ENCODE measurements at regions not wholly inside any gene's neighbourhood (a gene's known extent, or its start where the extent isn't known, plus 50 kb on each side); places are given as distances from the start of the nearest gene placed in this dataset.

- no peaks in the 10 kb centered on the region for H3K27me3 ChIP-seq (ENCODE audit: control insufficient read depth in 2 of 2, insufficient read depth in 2 of 2, low read length in 2 of 2)
- H3K9me3 ChIP-seq (ENCODE audit: control insufficient read depth in 2 of 3, low read length in 3 of 3) = no peaks in the 10 kb centered on the region
- peaks cover 0 to 6% (median 0%) of the 10 kb centered on the region in 11 donors for H3K9me3 Mint-ChIP-seq
- no peaks in the 10 kb centered on the region for H3K27me3 Mint-ChIP-seq
- POLR2A ChIA-PET = no interaction called here
- CTCF ChIA-PET = no interaction called here
- H3K4me1 Mint-ChIP-seq = no peaks in the 10 kb centered on the region
- H3K4me3 ChIP-seq (ENCODE audit: low read length) = no peak overlapping the region
- intact Hi-C loops (cut with micrococcal nuclease) = no loop called here
- no peaks in the 10 kb centered on the region for H3K4me1 ChIP-seq (ENCODE audit: control insufficient read depth in 2 of 2, insufficient read depth in 2 of 2, low read length in 2 of 2)
- H3K27ac Mint-ChIP-seq = no peak overlapping the region
- no peak overlapping the region for H3K27ac ChIP-seq (ENCODE audit: low read depth, low read length)
- H3K4me3 Mint-ChIP-seq = no peak overlapping the region
- ATAC-seq = no peak
- no peaks in the 10 kb centered on the region for H3K36me3 ChIP-seq (ENCODE audit: control insufficient read depth in 2 of 3, insufficient read depth in 3 of 3, low read length in 3 of 3)
- no peaks in the 10 kb centered on the region for H3K36me3 Mint-ChIP-seq
- no peak for DNase-seq
Observed at GRCh38 chr12:60333461-60333860, 737.6 kb downstream of the SLC16A7 start.

DNA sequence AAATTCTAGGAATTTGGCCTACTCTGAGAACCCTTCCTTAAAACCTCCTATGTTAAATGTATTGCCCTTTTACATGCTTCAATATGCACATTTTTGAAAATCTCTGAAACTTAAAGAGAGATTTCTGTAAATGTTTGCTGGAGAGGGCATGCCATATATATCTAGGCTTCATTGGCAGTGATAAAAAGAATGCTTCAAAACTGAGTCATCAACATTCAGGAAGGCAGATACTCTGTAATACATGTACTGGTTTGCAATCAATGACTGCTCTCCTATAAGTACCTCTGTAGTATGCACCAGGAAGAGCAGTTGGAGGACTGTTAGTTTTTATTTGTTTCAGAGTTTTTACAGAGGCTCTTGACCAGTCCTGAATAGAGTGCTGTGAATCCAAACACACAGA lies 739.9 kb downstream of the SLC16A7 start:
- Mint-ChIP-seq H3K4me1 (no peaks in the 10 kb centered on the region), H3K27me3 (no peaks in the 10 kb centered on the region), H3K27ac (no peak overlapping the region), H3K36me3 (no peaks in the 10 kb centered on the region), H3K9me3 (peaks cover 0 to 10% (median 0%) of the 10 kb centered on the region in 11 donors), H3K4me3 (no peak overlapping the region)
- no peak overlapping the region for H3K27ac ChIP-seq (ENCODE audit: low read depth, low read length)
- H3K4me3 ChIP-seq (ENCODE audit: low read length) = no peak overlapping the region
- POLR2A ChIA-PET = no interaction called here
- CTCF ChIA-PET = no interaction called here
- no peaks in the 10 kb centered on the region for H3K4me1 ChIP-seq (ENCODE audit: control insufficient read depth in 2 of 2, insufficient read depth in 2 of 2, low read length in 2 of 2)
- DNase-seq = no peak
- H3K36me3 ChIP-seq (ENCODE audit: control insufficient read depth in 2 of 3, insufficient read depth in 3 of 3, low read length in 3 of 3) = no peaks in the 10 kb centered on the region
- no peak for ATAC-seq
- no peaks in the 10 kb centered on the region for H3K27me3 ChIP-seq (ENCODE audit: control insufficient read depth in 2 of 2, insufficient read depth in 2 of 2, low read length in 2 of 2)
- H3K9me3 ChIP-seq (ENCODE audit: control insufficient read depth in 2 of 3, low read length in 3 of 3) = no peaks in the 10 kb centered on the region
- intact Hi-C loops (cut with micrococcal nuclease) = no loop called here

DNA sequence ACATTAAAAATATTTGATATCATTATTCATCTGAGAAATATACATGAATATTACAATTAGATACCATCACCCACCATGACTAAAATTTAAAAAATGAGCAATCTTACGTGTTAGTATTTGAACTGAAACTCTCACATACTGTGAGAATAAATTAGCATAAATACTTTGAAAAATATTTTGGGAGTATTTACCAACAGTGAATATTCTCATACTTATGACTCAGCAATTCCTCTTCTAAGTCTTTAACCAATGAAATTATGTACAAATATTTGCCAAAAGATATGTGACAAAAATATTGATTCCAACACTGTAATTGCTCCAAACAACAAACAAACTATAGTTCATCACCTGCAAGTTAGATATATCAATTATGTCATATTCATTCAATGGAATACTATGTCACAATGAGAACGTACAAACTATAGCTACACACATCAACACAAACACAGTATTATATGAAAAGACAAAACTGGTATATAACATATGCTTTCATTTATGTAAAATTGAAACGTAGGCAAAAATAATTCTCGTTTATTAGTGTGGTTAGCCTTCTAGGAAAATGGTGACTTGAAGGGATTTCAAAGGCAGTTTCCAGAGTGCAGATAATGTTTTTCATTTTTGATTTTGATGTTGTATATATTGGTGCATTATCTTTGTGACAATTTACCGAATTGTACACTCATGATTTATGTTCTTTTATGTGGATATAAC lies 742.2 kb downstream of the SLC16A7 start:
- POLR2A ChIA-PET = no interaction called here
- no peak overlapping the region for H3K4me3 ChIP-seq (ENCODE audit: low read length)
- no peaks in the 10 kb centered on the region for H3K9me3 ChIP-seq (ENCODE audit: control insufficient read depth in 2 of 3, low read length in 3 of 3)
- no peak overlapping the region for H3K4me3 Mint-ChIP-seq
- CTCF ChIA-PET = no interaction called here
- H3K27ac Mint-ChIP-seq = no peak overlapping the region
- peaks cover 0 to 17% (median 0%) of the 10 kb centered on the region in 11 donors for H3K9me3 Mint-ChIP-seq
- no peaks in the 10 kb centered on the region for H3K27me3 Mint-ChIP-seq
- ATAC-seq = no peak
- no peaks in the 10 kb centered on the region for H3K36me3 Mint-ChIP-seq
- H3K27ac ChIP-seq (ENCODE audit: low read depth, low read length) = no peak overlapping the region
- no peaks in the 10 kb centered on the region for H3K4me1 ChIP-seq (ENCODE audit: control insufficient read depth in 2 of 2, insufficient read depth in 2 of 2, low read length in 2 of 2)
- no peaks in the 10 kb centered on the region for H3K4me1 Mint-ChIP-seq
- H3K27me3 ChIP-seq (ENCODE audit: control insufficient read depth in 2 of 2, insufficient read depth in 2 of 2, low read length in 2 of 2) = no peaks in the 10 kb centered on the region
- DNase-seq = no peak
- H3K36me3 ChIP-seq (ENCODE audit: control insufficient read depth in 2 of 3, insufficient read depth in 3 of 3, low read length in 3 of 3) = no peaks in the 10 kb centered on the region
- intact Hi-C loops (cut with micrococcal nuclease) = no loop called here

- Histone ChIP-seq H3K4me1 (ENCODE audit: control insufficient read depth in 2 of 2, insufficient read depth in 2 of 2, low read length in 2 of 2) (no peaks in the 10 kb centered on the region), H3K27ac (ENCODE audit: low read depth, low read length) (no peak overlapping the region), H3K36me3 (ENCODE audit: control insufficient read depth in 2 of 3, insufficient read depth in 3 of 3, low read length in 3 of 3) (no peaks in the 10 kb centered on the region), H3K27me3 (ENCODE audit: control insufficient read depth in 2 of 2, insufficient read depth in 2 of 2, low read length in 2 of 2) (no peaks in the 10 kb centered on the region), H3K9me3 (ENCODE audit: control insufficient read depth in 2 of 3, low read length in 3 of 3) (no peaks in the 10 kb centered on the region), H3K4me3 (ENCODE audit: low read length) (no peak overlapping the region)
- H3K36me3 Mint-ChIP-seq = no peaks in the 10 kb centered on the region
- H3K9me3 Mint-ChIP-seq = peaks cover 0 to 7% (median 0%) of the 10 kb centered on the region in 11 donors
- no peak for ATAC-seq
- DNase-seq = no peak
- intact Hi-C loops (cut with micrococcal nuclease) = no loop called here
- ChIA-PET POLR2A (no interaction called here), CTCF (no interaction called here)
- no peak overlapping the region for H3K4me3 Mint-ChIP-seq
- H3K4me1 Mint-ChIP-seq = no peaks in the 10 kb centered on the region
- no peak overlapping the region for H3K27ac Mint-ChIP-seq
- no peaks in the 10 kb centered on the region for H3K27me3 Mint-ChIP-seq
Observed at GRCh38 chr12:60345442-60345841, 749.6 kb downstream of the SLC16A7 start.

- DNase-seq (no peak), ATAC-seq (no peak)
- Histone ChIP-seq H3K4me1 (ENCODE audit: control insufficient read depth in 2 of 2, insufficient read depth in 2 of 2, low read length in 2 of 2) (no peaks in the 10 kb centered on the region), H3K9me3 (ENCODE audit: control insufficient read depth in 2 of 3, low read length in 3 of 3) (no peaks in the 10 kb centered on the region), H3K27me3 (ENCODE audit: control insufficient read depth in 2 of 2, insufficient read depth in 2 of 2, low read length in 2 of 2) (no peaks in the 10 kb centered on the region), H3K4me3 (ENCODE audit: low read length) (no peak overlapping the region), H3K36me3 (ENCODE audit: control insufficient read depth in 2 of 3, insufficient read depth in 3 of 3, low read length in 3 of 3) (no peaks in the 10 kb centered on the region), H3K27ac (ENCODE audit: low read depth, low read length) (no peak overlapping the region)
- Mint-ChIP-seq H3K4me3 (no peak overlapping the region), H3K36me3 (no peaks in the 10 kb centered on the region), H3K4me1 (no peaks in the 10 kb centered on the region), H3K27me3 (no peaks in the 10 kb centered on the region), H3K9me3 (peaks cover 0 to 5% (median 0%) of the 10 kb centered on the region in 11 donors), H3K27ac (no peak overlapping the region)
- ChIA-PET CTCF (no interaction called here), POLR2A (no interaction called here)
- intact Hi-C loops (cut with micrococcal nuclease) = no loop called here
Observed at GRCh38 chr12:60349232-60349978, 753.6 kb downstream of the SLC16A7 start.

DNA sequence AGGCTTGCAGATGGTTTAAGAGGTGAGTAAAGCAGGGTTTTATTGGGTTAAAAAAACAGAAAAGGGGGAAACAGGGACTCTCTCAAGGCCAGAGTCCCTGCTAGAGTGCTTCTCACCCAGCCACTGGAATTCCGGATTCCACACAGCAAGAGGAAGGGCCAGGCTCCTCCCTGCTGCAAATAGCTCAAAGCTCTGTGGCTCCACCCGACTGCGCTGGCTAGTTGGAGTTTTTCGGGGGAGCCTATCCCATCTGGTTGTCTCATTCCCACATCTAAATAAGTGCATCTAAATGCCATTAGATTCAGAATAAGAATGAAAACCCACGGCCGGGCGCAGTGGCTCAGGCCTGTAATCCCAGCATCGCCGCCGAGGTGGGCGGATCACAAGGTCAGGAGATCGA lies 791.5 kb downstream of the SLC16A7 start:
- ATAC-seq = no peak
- DNase-seq = no peak
- Mint-ChIP-seq H3K27ac (no peak overlapping the region), H3K36me3 (no peaks in the 10 kb centered on the region), H3K4me1 (no peaks in the 10 kb centered on the region), H3K4me3 (no peak overlapping the region), H3K9me3 (peaks cover 0 to 15% (median 4%) of the 10 kb centered on the region in 11 donors), H3K27me3 (no peaks in the 10 kb centered on the region)
- POLR2A ChIA-PET = no interaction called here
- H3K4me3 ChIP-seq (ENCODE audit: low read length) = no peak overlapping the region
- intact Hi-C loops (cut with micrococcal nuclease) = no loop called here
- H3K4me1 ChIP-seq (ENCODE audit: control insufficient read depth in 2 of 2, insufficient read depth in 2 of 2, low read length in 2 of 2) = no peaks in the 10 kb centered on the region
- no peaks in the 10 kb centered on the region for H3K36me3 ChIP-seq (ENCODE audit: control insufficient read depth in 2 of 3, insufficient read depth in 3 of 3, low read length in 3 of 3)
- H3K27me3 ChIP-seq (ENCODE audit: control insufficient read depth in 2 of 2, insufficient read depth in 2 of 2, low read length in 2 of 2) = no peaks in the 10 kb centered on the region
- H3K27ac ChIP-seq (ENCODE audit: low read depth, low read length) = no peak overlapping the region
- peaks cover 0 to 3% (median 0%) of the 10 kb centered on the region in 3 experiments for H3K9me3 ChIP-seq (ENCODE audit: control insufficient read depth in 2 of 3, low read length in 3 of 3)
- CTCF ChIA-PET = no interaction called here

DNA sequence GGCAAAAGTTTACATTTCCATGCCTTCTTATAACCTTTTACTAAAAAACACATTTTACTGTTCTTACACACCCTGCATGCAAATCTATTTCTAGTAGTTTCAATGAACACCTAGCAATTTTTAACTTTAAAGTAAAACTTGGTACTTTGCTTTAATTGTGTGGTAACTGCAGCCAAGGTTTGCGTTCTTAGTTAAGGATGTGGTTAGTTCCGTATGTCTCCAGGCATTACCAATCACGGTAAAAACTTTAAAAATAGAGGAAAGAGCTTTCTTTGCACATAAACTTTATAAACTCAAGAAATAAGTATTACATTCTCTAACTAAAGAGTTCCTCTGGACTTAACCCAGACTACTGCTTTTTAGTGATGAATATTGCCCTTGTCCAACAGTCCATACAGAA lies 795.2 kb downstream of the SLC16A7 start:
- DNase-seq = no peak
- no peak overlapping the region for H3K4me3 Mint-ChIP-seq
- H3K27ac ChIP-seq (ENCODE audit: low read depth, low read length) = no peak overlapping the region
- no peaks in the 10 kb centered on the region for H3K4me1 ChIP-seq (ENCODE audit: control insufficient read depth in 2 of 2, insufficient read depth in 2 of 2, low read length in 2 of 2)
- no peak for ATAC-seq
- POLR2A ChIA-PET = no interaction called here
- H3K36me3 ChIP-seq (ENCODE audit: control insufficient read depth in 2 of 3, insufficient read depth in 3 of 3, low read length in 3 of 3) = no peaks in the 10 kb centered on the region
- intact Hi-C loops (cut with micrococcal nuclease) = no loop called here
- no peaks in the 10 kb centered on the region for H3K27me3 ChIP-seq (ENCODE audit: control insufficient read depth in 2 of 2, insufficient read depth in 2 of 2, low read length in 2 of 2)
- no peak overlapping the region for H3K4me3 ChIP-seq (ENCODE audit: low read length)
- H3K36me3 Mint-ChIP-seq = no peaks in the 10 kb centered on the region
- peaks cover 0 to 4% (median 0%) of the 10 kb centered on the region in 11 donors for H3K9me3 Mint-ChIP-seq
- CTCF ChIA-PET = no interaction called here
- H3K27ac Mint-ChIP-seq = no peak overlapping the region
- H3K9me3 ChIP-seq (ENCODE audit: control insufficient read depth in 2 of 3, low read length in 3 of 3) = peaks cover 0 to 3% (median 0%) of the 10 kb centered on the region in 3 experiments
- no peaks in the 10 kb centered on the region for H3K4me1 Mint-ChIP-seq
- no peaks in the 10 kb centered on the region for H3K27me3 Mint-ChIP-seq

Measured in naive thymus-derived CD4-positive, alpha-beta T cell (primary cell).